HG03439 (cell line): ENCODE measurements at regions not wholly inside any gene's neighbourhood (a gene's known extent, or its start where the extent isn't known, plus 50 kb on each side); places are given as distances from the start of the nearest gene placed in this dataset.

Experiments used
- ATAC-seq: cut with Tn5 transposase; IDR thresholded peaks from one replicate; pipeline ENCODE4 v1.9.1; 2021; ENCODE audit warnings: mild to moderate bottlenecking, moderate library complexity; ENCODE audit not compliant: unreplicated experiment

DNA sequence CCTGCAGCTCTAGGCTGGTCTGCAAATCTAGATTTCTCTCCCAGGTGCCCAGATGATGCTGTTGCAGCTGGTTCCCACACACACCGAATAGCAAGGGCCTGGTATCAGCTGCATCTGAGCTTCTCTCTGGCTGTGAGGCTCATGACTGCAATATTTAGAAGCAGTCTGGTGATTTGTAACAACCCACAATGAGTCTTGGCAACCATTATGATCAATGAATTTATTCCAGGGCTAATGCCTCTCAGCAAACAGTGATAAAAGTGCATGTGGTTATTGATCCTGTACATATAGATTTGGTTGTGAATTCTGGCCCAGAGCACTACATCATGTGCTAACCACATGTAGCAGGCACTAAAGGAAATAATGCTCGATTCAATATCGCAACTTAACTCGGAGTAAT lies 114.3 kb downstream of the ASCL4 start:
- ATAC-seq = no peak

DNA sequence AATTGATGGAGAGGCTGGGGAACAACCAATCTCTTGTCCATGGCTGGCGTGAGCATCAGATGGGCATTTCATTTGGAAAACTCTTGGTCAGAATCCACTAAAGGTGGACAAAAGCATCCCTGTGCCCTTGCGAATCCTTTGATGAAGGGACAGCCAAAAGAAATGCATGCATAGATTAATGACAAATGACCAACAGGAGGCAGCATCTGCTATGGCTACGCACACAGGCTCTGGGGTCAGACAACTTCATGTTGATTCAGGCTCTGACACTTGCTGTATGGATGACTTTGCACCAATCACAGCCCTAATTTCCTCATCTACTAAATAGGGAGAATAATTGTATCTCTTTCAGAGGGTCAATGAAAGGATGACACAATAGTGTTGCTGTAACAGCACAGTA lies 117.5 kb downstream of the ASCL4 start:
- no peak for ATAC-seq

GRCh38 chr12:107894589-107894988 lies 120.1 kb downstream of the ASCL4 start:
- no peak for ATAC-seq

DNA sequence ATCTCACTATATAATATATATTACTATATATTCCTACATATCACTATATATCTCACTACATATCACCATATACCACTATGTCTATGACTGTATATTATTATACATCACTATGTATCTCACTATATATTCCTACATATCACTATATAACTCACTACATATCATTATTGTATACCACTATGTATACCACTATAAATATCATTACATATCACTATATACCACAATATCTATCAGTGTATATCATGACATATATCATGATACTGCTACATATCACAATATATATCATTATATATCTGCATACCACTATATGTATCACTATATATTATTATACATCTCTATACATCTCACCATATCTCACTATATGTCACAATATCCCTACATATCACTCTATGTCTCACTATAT lies 121.5 kb downstream of the ASCL4 start:
- ATAC-seq = no peak

DNA sequence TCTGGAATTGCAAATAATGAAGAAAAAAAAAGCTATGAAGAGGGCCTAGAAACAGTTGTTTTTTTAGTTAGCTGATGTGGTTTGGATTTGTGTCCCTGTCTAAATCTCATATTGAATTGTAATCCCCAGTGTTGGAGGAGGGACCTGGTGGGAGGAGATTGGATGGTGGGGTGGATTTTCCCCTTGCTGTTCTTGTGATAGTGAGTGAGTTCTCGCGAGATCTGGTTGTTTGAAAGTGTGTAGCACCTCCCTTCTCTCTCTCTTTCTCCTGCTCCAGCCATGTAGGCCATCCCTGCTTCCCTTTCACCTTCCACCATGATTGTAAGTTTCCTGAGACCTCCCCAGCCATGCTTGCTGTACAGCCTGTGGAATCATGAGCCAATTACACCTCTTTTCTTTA lies 126.1 kb downstream of the ASCL4 start:
- ATAC-seq = no peak

DNA sequence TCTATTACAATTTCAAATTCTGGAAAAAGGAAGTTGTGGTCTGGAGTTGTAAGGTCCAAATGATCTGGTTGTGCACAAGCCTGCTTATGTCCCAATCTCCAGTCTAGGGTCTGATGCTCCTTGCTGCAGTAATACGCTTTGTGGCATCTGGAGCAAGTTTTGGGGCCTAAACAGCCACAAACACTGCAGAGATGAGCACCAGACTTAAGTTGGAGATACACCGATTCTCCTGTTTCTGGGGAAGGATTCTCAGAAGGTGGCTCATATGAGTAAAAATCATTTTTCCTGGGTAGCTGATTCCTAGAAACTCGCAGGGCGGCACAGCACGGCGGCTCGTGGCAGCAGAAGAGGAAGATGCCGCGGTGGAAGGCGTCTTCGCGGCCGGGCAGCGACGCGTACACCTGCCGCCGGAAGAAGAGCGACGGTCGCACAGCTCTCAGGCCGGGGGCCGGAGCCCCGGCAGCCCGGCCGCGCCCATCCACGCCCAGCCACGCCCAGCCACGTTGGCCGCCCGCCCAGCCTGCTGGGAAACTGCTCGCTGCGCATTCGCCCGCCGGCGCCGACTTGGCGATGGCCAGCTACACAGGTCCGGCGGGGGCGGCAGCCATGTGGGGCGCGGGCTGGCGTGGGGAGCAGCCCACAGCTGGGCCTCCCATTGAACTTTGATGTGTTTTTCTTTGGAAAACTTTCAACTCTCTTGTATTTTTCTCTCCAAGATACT lies 129.0 kb downstream of the ASCL4 start:
- ATAC-seq = peak; percentile 53

GRCh38 chr12:107906707-107907106 lies 132.2 kb downstream of the ASCL4 start:
- no peak for ATAC-seq

GRCh38 chr12:107912421-107913004 lies 138.0 kb downstream of the ASCL4 start:
- ATAC-seq = no peak

DNA sequence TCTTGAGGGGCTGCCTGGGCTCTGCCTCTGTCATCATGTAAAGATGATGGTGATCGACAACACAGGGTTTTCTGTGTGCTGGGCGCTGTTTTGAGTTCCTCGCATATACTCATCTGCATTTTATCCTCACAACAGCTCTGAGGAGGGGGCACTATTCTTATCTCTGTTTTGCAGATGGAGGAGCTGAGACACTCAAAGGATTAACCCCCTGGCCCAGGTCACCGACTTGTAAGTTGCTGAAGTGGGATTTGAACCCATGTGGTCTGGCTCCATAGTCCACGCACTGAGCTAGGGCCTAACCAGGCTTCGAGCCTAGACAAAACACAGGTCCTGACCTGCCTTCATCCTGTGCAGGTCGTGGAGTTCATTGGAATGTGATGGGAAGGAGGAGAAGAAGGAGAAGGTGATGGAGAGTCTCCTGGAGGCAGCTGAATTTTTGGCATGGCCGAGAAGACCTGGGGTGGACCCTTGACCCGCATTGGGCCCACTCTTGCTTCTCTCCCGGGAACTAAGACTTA lies 140.0 kb downstream of the ASCL4 start:
- no peak for ATAC-seq

DNA sequence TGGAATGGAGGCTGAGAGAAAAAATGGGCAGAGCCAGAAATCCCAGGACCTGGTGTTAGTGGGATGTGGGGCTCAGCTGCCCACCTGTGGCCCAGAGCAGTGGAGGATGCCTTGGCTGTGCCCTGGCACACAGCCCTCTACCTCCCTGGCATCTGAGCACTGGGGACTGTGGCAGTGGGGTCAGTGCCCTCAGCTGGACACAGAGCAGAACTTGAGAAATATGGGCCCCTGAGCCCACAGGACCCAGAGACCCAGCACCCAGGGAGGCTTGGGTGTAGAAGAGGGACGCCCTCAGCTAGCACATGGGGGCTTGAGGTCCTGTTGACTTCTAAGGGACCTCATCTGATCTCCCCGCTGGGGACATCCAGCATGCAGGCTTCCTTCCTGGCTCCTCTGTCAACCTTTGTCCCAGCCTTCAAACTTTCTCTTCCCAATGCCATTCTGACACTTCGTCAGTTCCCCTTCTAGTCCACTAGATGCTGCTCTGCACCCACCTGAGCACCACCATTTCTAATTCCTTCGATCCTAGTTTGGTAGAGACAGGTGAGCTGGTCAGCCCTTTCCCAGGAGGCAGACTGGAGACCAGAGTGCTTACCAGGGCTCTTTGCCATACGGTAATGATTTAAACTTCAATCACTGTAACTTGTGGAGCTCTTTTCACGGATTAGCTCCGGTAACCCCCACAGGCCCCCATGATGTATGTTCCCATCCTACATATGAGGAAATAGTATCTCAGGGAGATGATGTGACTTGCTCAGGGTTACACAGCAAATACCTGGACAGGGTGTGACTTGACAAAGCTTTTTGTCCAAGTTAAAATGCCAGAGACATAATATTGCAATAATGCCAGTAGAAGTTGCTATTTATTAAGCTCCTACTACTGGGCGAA lies 143.7 kb downstream of the ASCL4 start:
- no peak for ATAC-seq

- no peak for ATAC-seq
Observed at GRCh38 chr12:107921062-107921461, 146.6 kb downstream of the ASCL4 start.

DNA sequence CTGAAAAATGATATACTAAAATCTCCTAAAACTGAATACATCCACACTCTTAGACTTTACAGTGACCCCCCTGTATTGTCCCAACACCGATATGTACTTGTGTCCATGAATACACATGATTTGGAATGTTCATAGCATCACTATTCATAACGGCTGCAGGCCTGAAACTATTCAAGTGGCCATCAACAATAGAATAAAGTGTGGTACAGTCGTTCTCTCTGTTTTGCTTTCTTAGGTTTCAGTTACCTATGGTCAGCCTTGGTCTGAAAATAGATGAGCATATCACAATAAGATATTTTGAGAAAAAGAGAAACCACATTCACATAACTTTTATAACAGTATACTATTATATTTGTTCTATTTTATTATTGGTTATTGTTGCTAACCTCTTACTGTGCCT lies 150.6 kb downstream of the ASCL4 start:
- no peak for ATAC-seq

DNA sequence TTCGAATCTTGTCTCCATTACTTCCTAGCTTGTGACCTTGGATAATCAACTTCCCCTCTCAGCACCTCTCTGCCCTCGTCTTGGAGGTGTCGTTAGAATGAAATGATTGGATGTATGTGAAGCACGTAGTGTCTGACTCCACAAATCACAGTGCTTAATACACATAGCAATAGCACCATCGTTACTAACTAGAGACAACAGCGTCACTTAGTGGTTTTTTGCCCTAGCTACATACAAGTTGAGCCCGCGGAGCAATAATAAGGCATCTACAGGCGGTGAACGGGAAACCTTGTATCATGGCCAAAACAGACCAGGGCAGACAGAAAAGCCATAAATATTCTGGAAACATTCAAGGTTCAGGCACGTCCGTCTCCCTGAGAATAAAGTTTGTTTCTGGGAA lies 154.9 kb downstream of the ASCL4 start:
- no peak for ATAC-seq

DNA sequence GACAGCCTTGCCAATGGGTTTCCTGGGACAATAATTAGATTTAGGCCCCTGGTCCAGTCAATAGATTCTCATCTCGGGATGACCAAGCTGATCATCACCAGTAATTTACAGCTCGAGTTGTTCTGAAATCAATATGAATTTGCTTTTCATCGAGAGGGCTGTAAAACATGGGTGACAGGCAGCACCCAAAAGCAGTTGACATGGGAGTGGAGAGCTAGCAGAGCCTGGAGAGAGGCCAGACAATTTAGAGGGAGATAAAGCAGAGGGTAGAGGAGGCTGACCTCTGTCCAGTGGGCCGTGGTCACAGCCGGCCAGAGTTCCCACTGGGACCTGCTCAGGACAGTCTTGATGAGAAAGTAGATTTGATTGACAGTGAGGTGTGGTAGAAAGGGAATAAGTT lies 157.3 kb downstream of the ASCL4 start:
- ATAC-seq = no peak

DNA sequence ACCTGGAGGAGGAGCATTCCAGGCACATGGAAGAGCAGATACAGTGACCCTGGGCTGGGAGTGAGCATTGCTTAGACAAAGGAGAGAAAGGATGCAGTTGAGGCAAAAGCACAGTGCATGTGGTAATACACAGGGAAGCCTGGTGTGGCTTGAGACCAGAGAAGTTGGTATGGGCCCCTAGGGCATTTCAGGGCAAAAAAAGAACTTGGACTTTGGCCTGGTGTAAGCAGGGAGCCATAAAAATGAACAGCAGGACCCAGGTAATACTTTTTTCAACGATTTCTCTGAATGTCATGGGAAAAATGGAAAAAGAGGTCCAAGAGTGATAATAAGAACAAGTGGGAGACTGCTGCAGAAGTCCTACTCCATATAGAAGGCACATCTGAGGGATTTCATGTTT lies 163.9 kb downstream of the ASCL4 start:
- ATAC-seq = no peak

DNA sequence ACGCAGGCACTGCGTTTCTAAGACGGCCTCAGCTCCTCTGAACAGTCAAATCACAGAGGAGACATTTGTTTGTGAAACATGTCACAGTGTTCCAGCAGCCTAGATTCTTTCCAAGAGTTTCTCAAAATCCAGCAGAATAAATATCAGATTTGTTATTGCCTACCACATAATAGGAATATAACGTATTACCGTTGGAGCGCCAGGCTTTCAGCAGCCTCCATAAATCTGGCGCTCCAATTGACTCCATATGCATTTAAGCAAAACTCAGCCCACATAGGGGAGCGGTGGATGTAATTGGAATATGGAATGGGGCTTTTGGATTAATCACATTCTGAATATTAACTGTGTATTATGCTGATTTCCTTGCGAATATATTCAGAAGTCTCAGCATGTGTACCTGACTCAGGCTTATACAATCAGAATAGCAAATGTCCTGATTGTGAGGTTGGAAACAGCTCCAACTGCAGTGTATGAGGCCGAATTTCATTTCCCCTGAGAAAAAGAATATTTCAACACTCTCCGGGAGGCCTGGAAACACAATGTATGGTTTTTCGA lies 174.0 kb downstream of the ASCL4 start:
- no peak for ATAC-seq

DNA sequence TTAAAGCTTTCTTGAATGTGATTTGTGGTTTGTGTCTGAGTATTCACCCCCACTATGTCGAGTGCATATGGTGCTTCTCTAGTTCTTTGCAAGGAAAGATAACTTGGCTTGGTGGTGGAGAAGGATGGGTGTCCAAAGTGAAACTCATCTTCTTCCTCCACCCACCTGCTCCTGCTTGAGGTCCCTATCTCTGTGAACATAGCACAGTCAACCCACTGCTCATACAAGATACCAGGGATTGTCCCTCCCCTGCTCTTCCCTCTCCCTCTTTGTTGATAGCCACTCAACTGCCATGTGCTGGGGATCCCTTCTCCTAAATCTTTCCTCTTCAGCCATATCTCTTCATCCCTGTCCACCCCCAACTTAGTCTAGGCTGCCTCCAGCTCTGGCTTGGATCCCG lies 176.5 kb downstream of the ASCL4 start:
- no peak for ATAC-seq

DNA sequence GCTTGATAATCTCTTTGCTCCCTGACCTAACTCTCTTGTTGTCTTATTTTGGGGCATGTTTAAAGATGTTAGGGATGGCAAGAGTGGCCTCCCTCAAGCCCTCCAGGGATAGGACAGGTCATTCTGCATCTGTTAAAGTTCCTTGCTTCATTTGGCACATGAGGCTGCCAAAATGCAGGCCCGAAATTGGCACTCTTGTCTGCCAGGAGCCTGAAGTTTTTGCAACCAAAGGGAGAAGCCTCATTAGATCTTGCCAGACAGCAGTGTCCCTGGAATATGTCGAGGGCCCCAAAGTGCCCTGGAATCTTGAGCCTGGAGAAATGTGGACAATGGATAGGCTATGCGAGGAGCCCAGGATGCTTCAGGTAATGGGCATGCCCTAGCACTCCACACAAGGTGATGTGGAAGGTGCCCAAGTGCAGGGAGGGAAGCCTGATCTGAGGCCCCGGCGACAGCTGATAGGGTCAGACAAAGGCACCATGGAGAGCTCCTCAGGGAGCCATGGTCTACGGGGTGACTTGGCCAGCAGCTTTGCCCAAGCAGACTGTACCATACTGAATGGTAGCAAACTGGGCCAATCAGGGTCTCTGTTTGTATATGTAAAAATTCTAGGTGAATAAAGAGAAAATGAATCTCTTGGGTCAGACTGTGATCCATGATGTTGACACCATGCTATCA lies 173.0 kb upstream of the WSCD2 start:
- no peak for ATAC-seq

GRCh38 chr12:107957459-107957858 lies 171.6 kb upstream of the WSCD2 start:
- no peak for ATAC-seq

- ATAC-seq = no peak
Observed at GRCh38 chr12:107963635-107964034, 165.5 kb upstream of the WSCD2 start.

- ATAC-seq = no peak
Observed at GRCh38 chr12:107967170-107967569, 161.9 kb upstream of the WSCD2 start.
